ENCODE measurements at regions not wholly inside any gene's neighbourhood (a gene's known extent, or its start where the extent isn't known, plus 50 kb on each side); places are given as distances from the start of the nearest gene placed in this dataset.

GRCh38 chr6:102126488-102126887 lies 733.0 kb downstream of the GRIK2 start:
- no peaks in the 10 kb centered on the region for H3K36me3 ChIP-seq (ENCODE audit: control insufficient read depth in 2 of 2, extremely low read depth in 1 of 2, insufficient read depth in 1 of 2, low read length in 1 of 2)
- H3K4me1 ChIP-seq (ENCODE audit: control insufficient read depth in 1 of 2, extremely low read depth in 1 of 2, insufficient read depth in 2 of 2, low read length in 2 of 2): no peaks in the 10 kb centered on the region
- no peaks in the 10 kb centered on the region for H3K27me3 ChIP-seq (replicated peaks in 1 of 2; ENCODE audit: control insufficient read depth in 2 of 2, extremely low read depth in 1 of 2, insufficient read depth in 2 of 2, low read length in 1 of 2)
- CTCF ChIA-PET: no interaction called here
- H3K27me3 Mint-ChIP-seq: no peaks in the 10 kb centered on the region
- no CpG with 5 or more reads among the region's 1 CpG for WGBS (ENCODE audit: insufficient coverage)
- DNase-seq: no peak
- no peak overlapping the region for H3K27ac ChIP-seq (ENCODE audit: low read length)
- H3K36me3 Mint-ChIP-seq: no peaks in the 10 kb centered on the region
- H3K4me3 ChIP-seq (ENCODE audit: control insufficient read depth in 1 of 2, extremely low read depth in 1 of 2, low read length in 1 of 2): no peak overlapping the region
- peaks cover 0 to 6% (median 5%) of the 10 kb centered on the region in 3 donors for H3K9me3 Mint-ChIP-seq
- POLR2A ChIA-PET: no interaction called here
- H3K9me3 ChIP-seq: no peaks in the 10 kb centered on the region
- no peak overlapping the region for H3K4me3 Mint-ChIP-seq
- H3K4me1 Mint-ChIP-seq: no peaks in the 10 kb centered on the region
- H3K27ac Mint-ChIP-seq: no peak overlapping the region
- no peak for ATAC-seq (replicated peaks in 1 of 4)

GRCh38 chr6:102127253-102127652 lies 733.7 kb downstream of the GRIK2 start:
- H3K27me3 Mint-ChIP-seq: no peaks in the 10 kb centered on the region
- WGBS (ENCODE audit: insufficient coverage): 69% methylated on average over 8 of the region's 9 CpGs
- Histone ChIP-seq H3K9me3 (no peaks in the 10 kb centered on the region), H3K27ac (ENCODE audit: low read length) (no peak overlapping the region), H3K4me3 (ENCODE audit: control insufficient read depth in 1 of 2, extremely low read depth in 1 of 2, low read length in 1 of 2) (no peak overlapping the region), H3K27me3 (replicated peaks in 1 of 2; ENCODE audit: control insufficient read depth in 2 of 2, extremely low read depth in 1 of 2, insufficient read depth in 2 of 2, low read length in 1 of 2) (no peaks in the 10 kb centered on the region), H3K36me3 (ENCODE audit: control insufficient read depth in 2 of 2, extremely low read depth in 1 of 2, insufficient read depth in 1 of 2, low read length in 1 of 2) (no peaks in the 10 kb centered on the region), H3K4me1 (ENCODE audit: control insufficient read depth in 1 of 2, extremely low read depth in 1 of 2, insufficient read depth in 2 of 2, low read length in 2 of 2) (no peaks in the 10 kb centered on the region)
- H3K4me3 Mint-ChIP-seq: no peak overlapping the region
- ChIA-PET POLR2A (no interaction called here), CTCF (no interaction called here)
- H3K36me3 Mint-ChIP-seq: no peaks in the 10 kb centered on the region
- ATAC-seq (replicated peaks in 1 of 4) (no peak), DNase-seq (no peak)
- H3K9me3 Mint-ChIP-seq: peaks cover 0 to 6% (median 3%) of the 10 kb centered on the region in 3 donors
- no peaks in the 10 kb centered on the region for H3K4me1 Mint-ChIP-seq
- H3K27ac Mint-ChIP-seq: no peak overlapping the region

GRCh38 chr6:102137859-102138258 lies 744.4 kb downstream of the GRIK2 start:
- Mint-ChIP-seq H3K36me3 (no peaks in the 10 kb centered on the region), H3K9me3 (peaks cover 0 to 5% (median 3%) of the 10 kb centered on the region in 3 donors), H3K4me3 (no peak overlapping the region), H3K27me3 (no peaks in the 10 kb centered on the region), H3K27ac (no peak overlapping the region), H3K4me1 (no peaks in the 10 kb centered on the region)
- no peaks in the 10 kb centered on the region for H3K27me3 ChIP-seq (replicated peaks in 1 of 2; ENCODE audit: control insufficient read depth in 2 of 2, extremely low read depth in 1 of 2, insufficient read depth in 2 of 2, low read length in 1 of 2)
- no peak overlapping the region for H3K27ac ChIP-seq (ENCODE audit: low read length)
- no peak for DNase-seq
- no peak for ATAC-seq (replicated peaks in 1 of 4)
- H3K36me3 ChIP-seq (ENCODE audit: control insufficient read depth in 2 of 2, extremely low read depth in 1 of 2, insufficient read depth in 1 of 2, low read length in 1 of 2): no peaks in the 10 kb centered on the region
- ChIA-PET POLR2A (no interaction called here), CTCF (no interaction called here)
- no peaks in the 10 kb centered on the region for H3K9me3 ChIP-seq
- H3K4me1 ChIP-seq (ENCODE audit: control insufficient read depth in 1 of 2, extremely low read depth in 1 of 2, insufficient read depth in 2 of 2, low read length in 2 of 2): no peaks in the 10 kb centered on the region
- no peak overlapping the region for H3K4me3 ChIP-seq (ENCODE audit: control insufficient read depth in 1 of 2, extremely low read depth in 1 of 2, low read length in 1 of 2)
- 71% methylated on average over 5 of the region's 5 CpGs for whole genome bisulfite sequencing (ENCODE audit: insufficient coverage)

- Histone ChIP-seq H3K27ac (ENCODE audit: low read length) (no peak overlapping the region), H3K36me3 (ENCODE audit: control insufficient read depth in 2 of 2, extremely low read depth in 1 of 2, insufficient read depth in 1 of 2, low read length in 1 of 2) (no peaks in the 10 kb centered on the region), H3K27me3 (replicated peaks in 1 of 2; ENCODE audit: control insufficient read depth in 2 of 2, extremely low read depth in 1 of 2, insufficient read depth in 2 of 2, low read length in 1 of 2) (no peaks in the 10 kb centered on the region), H3K9me3 (no peaks in the 10 kb centered on the region), H3K4me1 (ENCODE audit: control insufficient read depth in 1 of 2, extremely low read depth in 1 of 2, insufficient read depth in 2 of 2, low read length in 2 of 2) (no peaks in the 10 kb centered on the region), H3K4me3 (ENCODE audit: control insufficient read depth in 1 of 2, extremely low read depth in 1 of 2, low read length in 1 of 2) (no peak overlapping the region)
- ATAC-seq (replicated peaks in 1 of 4) (no peak), DNase-seq (no peak)
- no peaks in the 10 kb centered on the region for H3K4me1 Mint-ChIP-seq
- H3K4me3 Mint-ChIP-seq: no peak overlapping the region
- H3K36me3 Mint-ChIP-seq: no peaks in the 10 kb centered on the region
- H3K9me3 Mint-ChIP-seq: peaks cover 8 to 9% (median 8%) of the 10 kb centered on the region in 3 donors
- no peak overlapping the region for H3K27ac Mint-ChIP-seq
- CTCF ChIA-PET: no interaction called here
- H3K27me3 Mint-ChIP-seq: no peaks in the 10 kb centered on the region
- POLR2A ChIA-PET: no interaction called here
Observed at GRCh38 chr6:102149191-102149590, 755.7 kb downstream of the GRIK2 start.

GRCh38 chr6:102150549-102150948 lies 757.0 kb downstream of the GRIK2 start:
- ChIA-PET CTCF (no interaction called here), POLR2A (no interaction called here)
- no peak overlapping the region for H3K4me3 ChIP-seq (ENCODE audit: control insufficient read depth in 1 of 2, extremely low read depth in 1 of 2, low read length in 1 of 2)
- WGBS (ENCODE audit: insufficient coverage): 100% methylated on average over 1 of the region's 2 CpGs
- H3K4me1 ChIP-seq (ENCODE audit: control insufficient read depth in 1 of 2, extremely low read depth in 1 of 2, insufficient read depth in 2 of 2, low read length in 2 of 2): no peaks in the 10 kb centered on the region
- Mint-ChIP-seq H3K27ac (no peak overlapping the region), H3K4me1 (no peaks in the 10 kb centered on the region), H3K27me3 (no peaks in the 10 kb centered on the region), H3K4me3 (no peak overlapping the region), H3K36me3 (no peaks in the 10 kb centered on the region), H3K9me3 (peaks cover 8 to 13% (median 12%) of the 10 kb centered on the region in 3 donors)
- H3K9me3 ChIP-seq: no peaks in the 10 kb centered on the region
- H3K27ac ChIP-seq (ENCODE audit: low read length): no peak overlapping the region
- no peaks in the 10 kb centered on the region for H3K36me3 ChIP-seq (ENCODE audit: control insufficient read depth in 2 of 2, extremely low read depth in 1 of 2, insufficient read depth in 1 of 2, low read length in 1 of 2)
- ATAC-seq (replicated peaks in 1 of 4) (no peak), DNase-seq (no peak)
- no peaks in the 10 kb centered on the region for H3K27me3 ChIP-seq (replicated peaks in 1 of 2; ENCODE audit: control insufficient read depth in 2 of 2, extremely low read depth in 1 of 2, insufficient read depth in 2 of 2, low read length in 1 of 2)

GRCh38 chr6:102154176-102154575 lies 760.7 kb downstream of the GRIK2 start:
- H3K27me3 ChIP-seq (replicated peaks in 1 of 2; ENCODE audit: control insufficient read depth in 2 of 2, extremely low read depth in 1 of 2, insufficient read depth in 2 of 2, low read length in 1 of 2): no peaks in the 10 kb centered on the region
- H3K27me3 Mint-ChIP-seq: no peaks in the 10 kb centered on the region
- CTCF ChIA-PET: no interaction called here

GRCh38 chr6:102154874-102155273 lies 761.4 kb downstream of the GRIK2 start:
- WGBS (ENCODE audit: insufficient coverage): no CpG with 5 or more reads among the region's 1 CpG
- Mint-ChIP-seq H3K9me3 (peaks cover 13 to 28% (median 17%) of the 10 kb centered on the region in 3 donors), H3K4me3 (no peak overlapping the region), H3K27me3 (no peaks in the 10 kb centered on the region), H3K27ac (no peak overlapping the region), H3K4me1 (no peaks in the 10 kb centered on the region), H3K36me3 (no peaks in the 10 kb centered on the region)
- H3K27ac ChIP-seq (ENCODE audit: low read length): no peak overlapping the region
- DNase-seq (no peak), ATAC-seq (replicated peaks in 1 of 4) (no peak)
- no peak overlapping the region for H3K4me3 ChIP-seq (ENCODE audit: control insufficient read depth in 1 of 2, extremely low read depth in 1 of 2, low read length in 1 of 2)
- ChIA-PET CTCF (no interaction called here), POLR2A (no interaction called here)
- no peaks in the 10 kb centered on the region for H3K4me1 ChIP-seq (ENCODE audit: control insufficient read depth in 1 of 2, extremely low read depth in 1 of 2, insufficient read depth in 2 of 2, low read length in 2 of 2)
- H3K9me3 ChIP-seq: no peaks in the 10 kb centered on the region
- H3K36me3 ChIP-seq (ENCODE audit: control insufficient read depth in 2 of 2, extremely low read depth in 1 of 2, insufficient read depth in 1 of 2, low read length in 1 of 2): no peaks in the 10 kb centered on the region
- H3K27me3 ChIP-seq (replicated peaks in 1 of 2; ENCODE audit: control insufficient read depth in 2 of 2, extremely low read depth in 1 of 2, insufficient read depth in 2 of 2, low read length in 1 of 2): no peaks in the 10 kb centered on the region

More at GRCh38 chr6:102154176-102154575, 760.7 kb downstream of the GRIK2 start:
- Mint-ChIP-seq H3K9me3 (peaks cover 12 to 21% (median 17%) of the 10 kb centered on the region in 3 donors), H3K27ac (no peak overlapping the region), H3K4me1 (no peaks in the 10 kb centered on the region), H3K36me3 (no peaks in the 10 kb centered on the region), H3K4me3 (no peak overlapping the region)
- H3K4me1 ChIP-seq (ENCODE audit: control insufficient read depth in 1 of 2, extremely low read depth in 1 of 2, insufficient read depth in 2 of 2, low read length in 2 of 2): no peaks in the 10 kb centered on the region
- POLR2A ChIA-PET: no interaction called here
- 25% methylated on average over 1 of the region's 2 CpGs for WGBS (ENCODE audit: insufficient coverage)
- no peak overlapping the region for H3K4me3 ChIP-seq (ENCODE audit: control insufficient read depth in 1 of 2, extremely low read depth in 1 of 2, low read length in 1 of 2)
- no peak overlapping the region for H3K27ac ChIP-seq (ENCODE audit: low read length)
- ATAC-seq (replicated peaks in 1 of 4) (no peak), DNase-seq (no peak)
- H3K9me3 ChIP-seq: no peaks in the 10 kb centered on the region
- no peaks in the 10 kb centered on the region for H3K36me3 ChIP-seq (ENCODE audit: control insufficient read depth in 2 of 2, extremely low read depth in 1 of 2, insufficient read depth in 1 of 2, low read length in 1 of 2)
